HK-2 (cell line): ENCODE measurements at regions not wholly inside any gene's neighbourhood (a gene's known extent, or its start where the extent isn't known, plus 50 kb on each side); places are given as distances from the start of the nearest gene placed in this dataset.
"Not testable (repeated sequence)": the region's sequence is repeated elsewhere in the genome, so short reads cannot be mapped to it uniquely, and the experiment has no call there.

Experiments
- DNase-seq: peaks from one replicate; pipeline ENCODE4 v3.0.0-alpha.2; 2018; ENCODE audit not compliant: unreplicated experiment

GRCh38 chr9:99478469-99479027 is 256.5 kb downstream of the SEC61B start:
- DNase-seq, result no peak

GRCh38 chr9:99479929-99480328 is 257.8 kb downstream of the SEC61B start:
- DNase-seq, result no peak

GRCh38 chr9:99485459-99485858 is 263.4 kb downstream of the SEC61B start:
- DNase-seq, result no peak

GRCh38 chr9:99486684-99487083 is 264.6 kb downstream of the SEC61B start:
- no peak for DNase-seq

- no peak for DNase-seq
Observed at GRCh38 chr9:99488131-99489059, 266.3 kb downstream of the SEC61B start.

- no peak for DNase-seq
Observed at GRCh38 chr9:99489060-99489413, 267.0 kb downstream of the SEC61B start.

- DNase-seq, result no peak
Observed at GRCh38 chr9:99490729-99491128, 268.6 kb downstream of the SEC61B start.

- no peak for DNase-seq
Observed at GRCh38 chr9:99491408-99492158, 269.5 kb downstream of the SEC61B start.

- DNase-seq, result no peak
Observed at GRCh38 chr9:99497641-99498040, 275.6 kb downstream of the SEC61B start.

- DNase-seq, result not testable (repeated sequence)
Observed at GRCh38 chr9:99498979-99499378, 276.9 kb downstream of the SEC61B start.

- DNase-seq, result no peak
Observed at GRCh38 chr9:99505936-99506335, 283.9 kb downstream of the SEC61B start.

- no peak for DNase-seq
Observed at GRCh38 chr9:99506747-99507348, 284.8 kb downstream of the SEC61B start.

GRCh38 chr9:99509065-99509745 is 287.1 kb downstream of the SEC61B start:
- DNase-seq, result no peak

GRCh38 chr9:99509900-99510535 is 287.9 kb downstream of the SEC61B start:
- no peak for DNase-seq

GRCh38 chr9:99511723-99512122 is 289.6 kb downstream of the SEC61B start:
- DNase-seq, result no peak

GRCh38 chr9:99513441-99514112 is 291.5 kb downstream of the SEC61B start:
- no peak for DNase-seq

- DNase-seq, result no peak
Observed at GRCh38 chr9:99515093-99515492, 293.0 kb downstream of the SEC61B start.

- DNase-seq, result no peak
Observed at GRCh38 chr9:99515895-99516656, 294.0 kb downstream of the SEC61B start.

- DNase-seq, result no peak
Observed at GRCh38 chr9:99516657-99517049, 294.6 kb downstream of the SEC61B start.

- no peak for DNase-seq
Observed at GRCh38 chr9:99523838-99524237, 297.8 kb upstream of the NR4A3 start.
